ENCODE measurements at regions not wholly inside any gene's neighbourhood (a gene's known extent, or its start where the extent isn't known, plus 50 kb on each side); places are given as distances from the start of the nearest gene placed in this dataset.

DNA sequence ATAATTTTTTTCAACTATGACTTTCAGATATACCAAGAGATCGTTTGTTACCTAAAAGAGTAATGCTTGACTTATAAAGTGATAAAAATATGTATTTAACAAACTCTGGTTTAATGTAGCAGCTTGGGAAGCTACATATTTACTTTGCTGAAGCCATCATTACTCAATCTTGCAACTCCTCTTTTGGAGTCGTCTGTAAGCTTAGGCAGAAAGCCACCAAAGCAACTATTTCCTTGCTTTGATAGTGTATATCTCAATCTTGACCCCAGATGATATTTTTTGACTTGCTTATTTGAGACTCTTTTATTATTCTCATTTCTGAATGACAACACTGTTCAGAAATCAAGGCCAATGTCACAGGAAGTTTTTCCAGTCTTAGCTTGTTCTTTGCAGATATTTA lies 183.0 kb downstream of the SAMD5 start:
- TF ChIP-seq POLR2A (IDR thresholded peaks at IDR 0.05; ENCODE audit: low read depth, low read length) (no peak), MAFK (IDR thresholded peaks at IDR 0.05; ENCODE audit: low read depth, low read length) (no peak), RFX5 (IDR thresholded peaks at IDR 0.05; ENCODE audit: low read depth, low read length) (no peak)
- TF ChIP-seq, protein P1, sequence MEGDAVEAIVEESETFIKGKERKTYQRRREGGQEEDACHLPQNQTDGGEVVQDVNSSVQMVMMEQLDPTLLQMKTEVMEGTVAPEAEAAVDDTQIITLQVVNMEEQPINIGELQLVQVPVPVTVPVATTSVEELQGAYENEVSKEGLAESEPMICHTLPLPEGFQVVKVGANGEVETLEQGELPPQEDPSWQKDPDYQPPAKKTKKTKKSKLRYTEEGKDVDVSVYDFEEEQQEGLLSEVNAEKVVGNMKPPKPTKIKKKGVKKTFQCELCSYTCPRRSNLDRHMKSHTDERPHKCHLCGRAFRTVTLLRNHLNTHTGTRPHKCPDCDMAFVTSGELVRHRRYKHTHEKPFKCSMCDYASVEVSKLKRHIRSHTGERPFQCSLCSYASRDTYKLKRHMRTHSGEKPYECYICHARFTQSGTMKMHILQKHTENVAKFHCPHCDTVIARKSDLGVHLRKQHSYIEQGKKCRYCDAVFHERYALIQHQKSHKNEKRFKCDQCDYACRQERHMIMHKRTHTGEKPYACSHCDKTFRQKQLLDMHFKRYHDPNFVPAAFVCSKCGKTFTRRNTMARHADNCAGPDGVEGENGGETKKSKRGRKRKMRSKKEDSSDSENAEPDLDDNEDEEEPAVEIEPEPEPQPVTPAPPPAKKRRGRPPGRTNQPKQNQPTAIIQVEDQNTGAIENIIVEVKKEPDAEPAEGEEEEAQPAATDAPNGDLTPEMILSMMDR (conservative IDR thresholded peaks at IDR 0.05; ENCODE audit: low read depth, low read length) = no peak

All from IMR-90 (cell line).